ENCODE measurements at regions not wholly inside any gene's neighbourhood (a gene's known extent, or its start where the extent isn't known, plus 50 kb on each side); places are given as distances from the start of the nearest gene placed in this dataset.

DNA sequence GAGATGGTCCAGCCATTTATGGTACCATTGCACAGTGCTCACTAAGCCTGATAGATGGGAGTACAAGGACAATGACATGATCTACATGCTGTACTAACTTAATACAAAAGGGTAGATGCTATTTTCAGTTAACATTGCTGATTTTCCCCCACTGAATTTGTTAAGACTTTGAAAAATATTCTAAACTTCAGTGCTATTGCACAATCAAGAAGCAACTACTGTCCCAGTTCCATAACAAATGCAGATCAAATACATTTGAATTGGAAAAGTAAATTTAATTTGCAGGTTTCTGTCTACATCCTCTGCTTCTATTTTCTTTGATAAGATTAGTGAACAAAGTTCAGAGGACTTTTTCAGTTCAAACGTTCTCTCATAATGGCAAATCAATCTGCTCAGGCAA lies 366.8 kb upstream of the FGF13 start:
- H3K4me1 Mint-ChIP-seq = peaks cover 8% of the 10 kb centered on the region
- no peak overlapping the region for H3K27ac ChIP-seq (ENCODE audit: low read depth, low read length)
- no peaks in the 10 kb centered on the region for H3K36me3 Mint-ChIP-seq (ENCODE audit: low read depth)
- no peaks in the 10 kb centered on the region for H3K27me3 Mint-ChIP-seq (ENCODE audit: insufficient read depth)
- no peaks in the 10 kb centered on the region for H3K36me3 ChIP-seq (ENCODE audit: control insufficient read depth, insufficient read depth, low read length)
- TF ChIP-seq, protein P1, sequence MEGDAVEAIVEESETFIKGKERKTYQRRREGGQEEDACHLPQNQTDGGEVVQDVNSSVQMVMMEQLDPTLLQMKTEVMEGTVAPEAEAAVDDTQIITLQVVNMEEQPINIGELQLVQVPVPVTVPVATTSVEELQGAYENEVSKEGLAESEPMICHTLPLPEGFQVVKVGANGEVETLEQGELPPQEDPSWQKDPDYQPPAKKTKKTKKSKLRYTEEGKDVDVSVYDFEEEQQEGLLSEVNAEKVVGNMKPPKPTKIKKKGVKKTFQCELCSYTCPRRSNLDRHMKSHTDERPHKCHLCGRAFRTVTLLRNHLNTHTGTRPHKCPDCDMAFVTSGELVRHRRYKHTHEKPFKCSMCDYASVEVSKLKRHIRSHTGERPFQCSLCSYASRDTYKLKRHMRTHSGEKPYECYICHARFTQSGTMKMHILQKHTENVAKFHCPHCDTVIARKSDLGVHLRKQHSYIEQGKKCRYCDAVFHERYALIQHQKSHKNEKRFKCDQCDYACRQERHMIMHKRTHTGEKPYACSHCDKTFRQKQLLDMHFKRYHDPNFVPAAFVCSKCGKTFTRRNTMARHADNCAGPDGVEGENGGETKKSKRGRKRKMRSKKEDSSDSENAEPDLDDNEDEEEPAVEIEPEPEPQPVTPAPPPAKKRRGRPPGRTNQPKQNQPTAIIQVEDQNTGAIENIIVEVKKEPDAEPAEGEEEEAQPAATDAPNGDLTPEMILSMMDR (conservative IDR thresholded peaks at IDR 0.05) = no peak
- H3K9me3 ChIP-seq (ENCODE audit: control insufficient read depth, low read length) = no peaks in the 10 kb centered on the region
- DNase-seq = no peak
- no peak overlapping the region for H3K9ac ChIP-seq (ENCODE audit: extremely low read depth, low read length, poor library complexity, severe bottlenecking)
- no peak overlapping the region for H3K4me3 Mint-ChIP-seq
- no peaks in the 10 kb centered on the region for H3K27me3 ChIP-seq (ENCODE audit: control insufficient read depth, insufficient read depth, low read length, poor library complexity, severe bottlenecking)
- no peak overlapping the region for H3K4me3 ChIP-seq (ENCODE audit: low read length)
- no peaks in the 10 kb centered on the region for H3K4me1 ChIP-seq (ENCODE audit: control insufficient read depth, insufficient read depth, low read length)
- 82% methylated on average over 1 of the region's 1 CpG; no CpG with 5 or more reads in 1 of the 2 experiments for WGBS, 2 experiments (ENCODE audit: insufficient coverage in 1 of 2, insufficient read length in 1 of 2)
- no peak overlapping the region for H3K27ac Mint-ChIP-seq
- no peaks in the 10 kb centered on the region for H3K9me3 Mint-ChIP-seq

DNA sequence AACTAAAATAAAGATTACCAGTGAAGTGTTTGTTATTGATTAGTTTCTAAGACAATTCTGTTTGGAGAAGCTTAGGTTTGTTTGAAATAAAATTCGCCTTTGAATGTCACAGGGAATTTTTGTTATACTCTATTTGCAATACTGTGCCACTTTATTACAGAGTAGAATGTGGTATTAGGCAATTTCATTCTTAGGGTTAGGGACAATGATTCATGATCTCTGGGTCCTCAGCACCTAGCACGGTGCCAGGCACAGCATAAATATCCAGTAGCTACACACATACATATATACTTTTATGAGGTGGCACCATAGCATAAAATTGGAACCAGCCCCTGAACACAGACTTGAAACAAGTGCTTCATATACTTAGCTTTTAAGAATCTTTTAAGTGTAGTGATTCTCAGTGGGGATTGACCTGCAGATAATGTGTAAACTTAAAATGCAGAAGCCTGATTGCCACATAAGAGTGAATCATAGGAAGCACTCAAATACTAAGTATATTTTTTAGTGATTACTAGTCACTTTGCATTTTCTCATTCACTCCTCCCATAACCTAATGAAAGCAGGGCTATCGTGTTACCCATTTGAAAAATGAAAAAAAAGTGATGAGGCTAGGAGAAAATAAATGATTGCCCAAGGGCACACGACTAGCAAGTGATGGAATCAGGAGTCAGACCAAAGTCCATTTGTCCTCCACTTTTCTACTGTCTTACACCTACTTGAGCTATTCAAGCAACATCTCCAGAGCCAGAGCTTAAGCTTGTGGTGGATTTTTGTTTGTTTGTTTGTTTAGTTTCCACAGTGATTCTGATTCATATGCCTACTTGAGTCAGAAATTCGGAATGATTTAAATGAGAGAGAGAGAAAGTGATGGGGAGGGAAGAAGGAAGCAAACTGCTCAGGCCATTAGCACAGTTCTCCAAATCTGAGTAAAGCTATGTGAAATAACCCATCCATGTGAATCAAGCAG lies 366.0 kb upstream of the FGF13 start:
- H3K4me3 ChIP-seq (ENCODE audit: low read length) = no peak overlapping the region
- Mint-ChIP-seq H3K4me1 (peaks cover 8% of the 10 kb centered on the region), H3K27ac (no peak overlapping the region), H3K36me3 (ENCODE audit: low read depth) (no peaks in the 10 kb centered on the region), H3K4me3 (no peak overlapping the region), H3K9me3 (no peaks in the 10 kb centered on the region), H3K27me3 (ENCODE audit: insufficient read depth) (no peaks in the 10 kb centered on the region)
- H3K9me3 ChIP-seq (ENCODE audit: control insufficient read depth, low read length) = no peaks in the 10 kb centered on the region
- TF ChIP-seq, protein P1 (conservative IDR thresholded peaks at IDR 0.05) = no peak
- H3K4me1 ChIP-seq (ENCODE audit: control insufficient read depth, insufficient read depth, low read length) = no peaks in the 10 kb centered on the region
- H3K36me3 ChIP-seq (ENCODE audit: control insufficient read depth, insufficient read depth, low read length) = no peaks in the 10 kb centered on the region
- no peak overlapping the region for H3K27ac ChIP-seq (ENCODE audit: low read depth, low read length)
- no peaks in the 10 kb centered on the region for H3K27me3 ChIP-seq (ENCODE audit: control insufficient read depth, insufficient read depth, low read length, poor library complexity, severe bottlenecking)
- 79 to 100% methylated on average over 1 to 3 of the region's 5 CpGs for whole genome bisulfite sequencing, 2 experiments (ENCODE audit: insufficient coverage in 1 of 2, insufficient read length in 1 of 2)
- no peak overlapping the region for H3K9ac ChIP-seq (ENCODE audit: extremely low read depth, low read length, poor library complexity, severe bottlenecking)
- no peak for DNase-seq

DNA sequence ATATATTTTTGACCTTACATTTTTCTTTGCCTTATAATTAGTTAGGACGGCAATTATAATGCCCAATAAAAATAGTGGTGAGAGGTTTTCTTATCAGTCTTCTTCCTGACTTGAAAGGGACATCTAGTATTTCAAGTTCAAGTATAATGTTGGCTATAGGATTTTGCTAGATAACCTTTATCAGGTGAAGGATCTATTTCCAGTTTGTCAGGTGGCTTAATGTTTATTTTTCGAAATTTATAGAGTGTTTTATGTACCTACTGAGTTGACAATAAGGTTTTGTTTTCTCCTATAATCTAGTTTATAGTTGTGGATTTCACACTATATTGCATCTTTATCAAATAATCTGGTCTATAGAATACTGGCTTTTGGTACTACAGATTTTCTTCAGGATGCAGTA lies 351.8 kb upstream of the FGF13 start:
- TF ChIP-seq, protein P1 (conservative IDR thresholded peaks at IDR 0.05) = no peak
- H3K4me3 Mint-ChIP-seq = no peak overlapping the region
- H3K9me3 Mint-ChIP-seq = peaks cover 16% of the 10 kb centered on the region
- H3K4me1 Mint-ChIP-seq = peaks cover 4% of the 10 kb centered on the region
- Histone ChIP-seq H3K4me1 (ENCODE audit: control insufficient read depth, insufficient read depth, low read length) (no peaks in the 10 kb centered on the region), H3K27me3 (ENCODE audit: control insufficient read depth, insufficient read depth, low read length, poor library complexity, severe bottlenecking) (no peaks in the 10 kb centered on the region), H3K36me3 (ENCODE audit: control insufficient read depth, insufficient read depth, low read length) (no peaks in the 10 kb centered on the region), H3K4me3 (ENCODE audit: low read length) (no peak overlapping the region), H3K9ac (ENCODE audit: extremely low read depth, low read length, poor library complexity, severe bottlenecking) (no peak overlapping the region), H3K9me3 (ENCODE audit: control insufficient read depth, low read length) (no peaks in the 10 kb centered on the region), H3K27ac (ENCODE audit: low read depth, low read length) (no peak overlapping the region)
- H3K27ac Mint-ChIP-seq = no peak overlapping the region
- no peak for DNase-seq
- peaks cover 13% of the 10 kb centered on the region for H3K36me3 Mint-ChIP-seq (ENCODE audit: low read depth)
- H3K27me3 Mint-ChIP-seq (ENCODE audit: insufficient read depth) = no peaks in the 10 kb centered on the region
- WGBS, 2 experiments (ENCODE audit: insufficient coverage in 1 of 2, insufficient read length in 1 of 2) = 87% methylated on average over 1 of the region's 2 CpGs; no CpG with 5 or more reads in 1 of the 2 experiments

Measured in endodermal cell (in vitro differentiated cells).